Keratinocyte (primary cell): ENCODE measurements at regions not wholly inside any gene's neighbourhood (a gene's known extent, or its start where the extent isn't known, plus 50 kb on each side); places are given as distances from the start of the nearest gene placed in this dataset.

Source experiments
- DNase-seq: peaks from one replicate; pipeline ENCODE4 v3.0.0-alpha.2; 2011; ENCODE audit warnings: low read depth, missing footprints, low spot score
- FAIRE-seq: peaks from 2 replicates; lab custom pipeline; 2011; peaks lifted over from hg19 to GRCh38; lab: Jason Lieb, UNC
- H2AFZ ChIP-seq: 2 replicates; pipeline ENCODE4 v1.6.0; 2012; ENCODE audit warnings: low read length, control low read depth, inconsistent platforms; ENCODE audit not compliant: control insufficient read depth
- H3K27ac ChIP-seq: 2 replicates; pipeline ENCODE4 v1.5.1; 2011; ENCODE audit warnings: low read length; ENCODE audit not compliant: control insufficient read depth, insufficient read depth
- H3K27me3 ChIP-seq: 3 replicates; pipeline ENCODE4 v1.6.0; 2011; ENCODE audit warnings: low read length; ENCODE audit not compliant: control insufficient read depth, insufficient read depth; ENCODE audit errors: extremely low read depth
- H3K36me3 ChIP-seq, 2 experiments: 2 replicates in 1 of 2; 3 replicates in 1 of 2; pipeline ENCODE4 v1.5.1; 2011; ENCODE audit warnings: low read length in 2 of 2, mild to moderate bottlenecking in 1 of 2; ENCODE audit not compliant: control insufficient read depth in 2 of 2, insufficient read depth in 2 of 2; ENCODE audit errors: extremely low read depth in 1 of 2
- H3K4me1 ChIP-seq: 3 replicates; pipeline ENCODE4 v1.5.1; 2011; ENCODE audit warnings: low read length; ENCODE audit not compliant: control insufficient read depth, insufficient read depth; ENCODE audit errors: extremely low read depth
- H3K4me2 ChIP-seq: 3 replicates; pipeline ENCODE4 v1.6.0; 2011; ENCODE audit warnings: low read depth, low read length; ENCODE audit not compliant: control insufficient read depth, insufficient read depth; ENCODE audit errors: extremely low read depth
- H3K4me3 ChIP-seq, 3 experiments: fragments of 200-600 bp in 1 of 3; sonication (generic) in 1 of 3; 2 replicates in 2 of 3; 3 replicates in 1 of 3; pipeline ENCODE4 v1.5.1; 2011 to 2016; ENCODE audit warnings: low read length in 3 of 3, mild to moderate bottlenecking in 3 of 3, control low read depth in 2 of 3, inconsistent platforms in 1 of 3, low read depth in 1 of 3, mixed read lengths in 1 of 3, mixed run types in 1 of 3, moderate library complexity in 1 of 3; ENCODE audit not compliant: control insufficient read depth in 2 of 3, insufficient read depth in 2 of 3; ENCODE audit errors: extremely low read depth in 1 of 3
- H3K79me2 ChIP-seq: 2 replicates; pipeline ENCODE4 v1.6.0; 2012; ENCODE audit warnings: low read length; ENCODE audit not compliant: control insufficient read depth, insufficient read depth
- H3K9ac ChIP-seq: 3 replicates; pipeline ENCODE4 v1.6.0; 2011; ENCODE audit warnings: low read length; ENCODE audit not compliant: control insufficient read depth, insufficient read depth; ENCODE audit errors: extremely low read depth
- H3K9me1 ChIP-seq: 3 replicates; pipeline ENCODE4 v1.6.0; 2011; ENCODE audit warnings: low read length; ENCODE audit not compliant: control insufficient read depth, insufficient read depth; ENCODE audit errors: extremely low read depth
- H3K9me3 ChIP-seq: 2 replicates; pipeline ENCODE4 v1.5.1; 2012; ENCODE audit warnings: low read depth, low read length; ENCODE audit not compliant: control insufficient read depth
- H4K20me1 ChIP-seq: 3 replicates; pipeline ENCODE4 v1.6.0; 2011; ENCODE audit warnings: low read length; ENCODE audit not compliant: control insufficient read depth, insufficient read depth; ENCODE audit errors: extremely low read depth
- EZH2 ChIP-seq: IDR thresholded peaks from one replicate; pipeline ENCODE4 v1.6.1; 2012; ENCODE audit warnings: inconsistent platforms, mild to moderate bottlenecking, low read length, moderate library complexity
- dilution Hi-C: fragments of 300-500 bp; cut with MboI; formaldehyde crosslinking; loops from one replicate; pipeline ENCODE4 v1.7.0; 2020; ENCODE audit warnings: low sequenced_read_pairs; ENCODE audit not compliant: extremely low pct_ligation_motif_present
- TF ChIP-seq, protein P1 (sequence below), 3 experiments: IDR thresholded peaks in 1 of 3; conservative IDR thresholded peaks in 1 of 3; optimal IDR thresholded peaks in 1 of 3; 2 replicates in 2 of 3; 3 replicates in 1 of 3; pipeline versions ENCODE3 to v1.5.1; 2011; ENCODE audit warnings: low read length in 3 of 3, mild to moderate bottlenecking in 3 of 3, moderate library complexity in 2 of 3, control low read depth in 1 of 3, inconsistent platforms in 1 of 3; ENCODE audit not compliant: insufficient read depth in 2 of 3; ENCODE audit errors: extremely low read depth in 1 of 3

DNA sequence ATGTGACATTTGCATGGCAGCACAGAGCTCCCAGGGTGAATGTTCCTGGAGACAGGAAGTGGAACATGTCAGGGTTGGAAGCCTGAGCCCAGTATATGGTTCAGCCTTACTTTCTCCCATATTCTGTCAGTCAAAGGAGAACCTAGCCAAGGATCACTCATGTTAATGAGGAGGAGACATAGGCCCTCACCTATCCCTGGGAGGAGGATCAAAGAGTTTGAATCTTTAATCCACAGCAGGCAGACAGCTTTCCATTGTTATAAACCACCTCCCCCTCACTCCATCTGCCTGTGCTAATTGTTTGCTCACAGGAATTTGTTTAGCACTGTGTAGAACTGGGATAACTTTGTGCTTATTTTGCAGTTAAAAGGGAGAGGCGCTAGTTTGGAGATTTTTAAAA, 1069.1 kb downstream of the EFNB2 start:
- Histone ChIP-seq H3K79me2 (no peaks in the 10 kb centered on the region), H3K9me3 (no peaks in the 10 kb centered on the region), H3K4me2 (no peak overlapping the region), H3K9ac (no peak overlapping the region), H3K4me3 (no peak overlapping the region), H3K4me1 (peaks cover 21% of the 10 kb centered on the region), H3K27ac (peak overlapping the region; percentile 24), H3K27me3 (no peaks in the 10 kb centered on the region), H3K9me1 (no peaks in the 10 kb centered on the region), H3K36me3 (no peaks in the 10 kb centered on the region), H4K20me1 (no peaks in the 10 kb centered on the region), H2AFZ (no peak overlapping the region)
- FAIRE-seq: no peak
- DNase-seq: no peak
- no peak for TF ChIP-seq EZH2
- TF ChIP-seq, protein P1, sequence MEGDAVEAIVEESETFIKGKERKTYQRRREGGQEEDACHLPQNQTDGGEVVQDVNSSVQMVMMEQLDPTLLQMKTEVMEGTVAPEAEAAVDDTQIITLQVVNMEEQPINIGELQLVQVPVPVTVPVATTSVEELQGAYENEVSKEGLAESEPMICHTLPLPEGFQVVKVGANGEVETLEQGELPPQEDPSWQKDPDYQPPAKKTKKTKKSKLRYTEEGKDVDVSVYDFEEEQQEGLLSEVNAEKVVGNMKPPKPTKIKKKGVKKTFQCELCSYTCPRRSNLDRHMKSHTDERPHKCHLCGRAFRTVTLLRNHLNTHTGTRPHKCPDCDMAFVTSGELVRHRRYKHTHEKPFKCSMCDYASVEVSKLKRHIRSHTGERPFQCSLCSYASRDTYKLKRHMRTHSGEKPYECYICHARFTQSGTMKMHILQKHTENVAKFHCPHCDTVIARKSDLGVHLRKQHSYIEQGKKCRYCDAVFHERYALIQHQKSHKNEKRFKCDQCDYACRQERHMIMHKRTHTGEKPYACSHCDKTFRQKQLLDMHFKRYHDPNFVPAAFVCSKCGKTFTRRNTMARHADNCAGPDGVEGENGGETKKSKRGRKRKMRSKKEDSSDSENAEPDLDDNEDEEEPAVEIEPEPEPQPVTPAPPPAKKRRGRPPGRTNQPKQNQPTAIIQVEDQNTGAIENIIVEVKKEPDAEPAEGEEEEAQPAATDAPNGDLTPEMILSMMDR (optimal IDR thresholded peaks at IDR 0.05 in 1 of 3, IDR thresholded peaks at IDR 0.05 in 1 of 3, conservative IDR thresholded peaks at IDR 0.05 in 1 of 3; ENCODE audit: extremely low read depth in 1 of 3, insufficient read depth in 2 of 3, low read length in 3 of 3): no peak
- dilution Hi-C loops: no loop called here

DNA sequence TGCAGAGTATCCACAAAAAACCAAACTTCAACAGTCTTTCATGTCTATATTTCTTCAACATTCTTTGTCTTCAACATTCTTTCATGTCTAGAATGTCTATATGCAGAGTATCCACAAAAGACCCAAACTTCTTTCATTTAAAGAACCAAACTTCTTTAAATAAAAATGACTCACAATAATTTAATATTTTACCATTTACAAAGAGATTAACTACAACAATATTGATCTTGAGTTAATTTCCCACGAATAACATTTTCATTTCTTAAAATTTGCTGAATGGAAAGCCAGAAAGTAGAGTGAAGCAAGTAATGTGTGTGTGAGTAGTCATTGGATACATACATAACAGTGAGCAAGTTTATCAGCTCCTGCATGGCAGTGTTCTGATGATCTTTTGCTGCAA, 1069.7 kb downstream of the EFNB2 start, which contains the start of gene DAOA:
DAOA (plus strand) TSS at position 301 of the 400 bp plus-strand sequence.
- peaks cover 21% of the 10 kb centered on the region for H3K4me1 ChIP-seq
- no peaks in the 10 kb centered on the region for H3K79me2 ChIP-seq
- no peaks in the 10 kb centered on the region for H3K27me3 ChIP-seq
- no peaks in the 10 kb centered on the region for H3K36me3 ChIP-seq
- no peak for TF ChIP-seq EZH2
- TF ChIP-seq, protein P1 (optimal IDR thresholded peaks at IDR 0.05 in 1 of 3, IDR thresholded peaks at IDR 0.05 in 1 of 3, conservative IDR thresholded peaks at IDR 0.05 in 1 of 3; ENCODE audit: extremely low read depth in 1 of 3, insufficient read depth in 2 of 3, low read length in 3 of 3): no peak
- H3K9ac ChIP-seq: no peak within 1 kb of the TSS
- FAIRE-seq (no peak), DNase-seq (no peak)
- H3K9me1 ChIP-seq: no peaks in the 10 kb centered on the region
- peak within 1 kb of the TSS; percentile 24 for H3K27ac ChIP-seq
- dilution Hi-C loops: no loop called here
- no peak within 1 kb of the TSS for H3K4me3 ChIP-seq
- no peaks in the 10 kb centered on the region for H4K20me1 ChIP-seq
- no peak within 1 kb of the TSS for H2AFZ ChIP-seq
- no peaks in the 10 kb centered on the region for H3K9me3 ChIP-seq
- no peak within 1 kb of the TSS for H3K4me2 ChIP-seq
